ENCODE measurements at regions not wholly inside any gene's neighbourhood (a gene's known extent, or its start where the extent isn't known, plus 50 kb on each side); places are given as distances from the start of the nearest gene placed in this dataset.
"Not testable (repeated sequence)": the region's sequence is repeated elsewhere in the genome, so short reads cannot be mapped to it uniquely, and the experiment has no call there.

DNA sequence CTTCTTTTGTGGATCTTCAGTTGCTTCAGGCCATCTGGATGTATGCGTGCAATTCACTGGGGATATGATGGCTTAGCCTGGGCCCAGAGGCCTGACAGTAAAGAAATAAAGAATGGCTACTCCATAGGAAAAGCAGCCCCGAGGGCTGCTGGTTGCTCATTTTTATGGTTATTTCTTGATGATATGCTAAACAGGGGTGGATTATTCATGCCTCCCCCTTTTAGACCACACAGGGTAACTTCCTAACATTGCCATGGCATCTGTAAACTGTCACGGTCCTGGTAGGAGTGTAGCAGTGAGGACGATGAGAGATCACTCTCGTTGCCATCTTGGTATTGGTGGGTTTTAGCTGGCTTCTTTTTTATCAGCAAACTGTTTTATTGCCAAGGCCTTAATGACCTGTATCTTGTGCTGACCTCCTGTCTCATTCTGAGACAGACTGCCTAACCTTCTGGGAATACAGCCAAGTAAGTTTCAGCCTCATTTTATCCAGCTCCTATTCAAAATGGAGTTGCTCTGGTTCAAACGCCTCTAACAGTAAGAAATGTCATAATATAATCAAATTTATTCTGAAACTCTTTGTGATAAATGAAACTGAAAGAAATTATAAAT is 60.5 kb downstream of the DSEL start:
- DNase-seq, result no peak

DNA sequence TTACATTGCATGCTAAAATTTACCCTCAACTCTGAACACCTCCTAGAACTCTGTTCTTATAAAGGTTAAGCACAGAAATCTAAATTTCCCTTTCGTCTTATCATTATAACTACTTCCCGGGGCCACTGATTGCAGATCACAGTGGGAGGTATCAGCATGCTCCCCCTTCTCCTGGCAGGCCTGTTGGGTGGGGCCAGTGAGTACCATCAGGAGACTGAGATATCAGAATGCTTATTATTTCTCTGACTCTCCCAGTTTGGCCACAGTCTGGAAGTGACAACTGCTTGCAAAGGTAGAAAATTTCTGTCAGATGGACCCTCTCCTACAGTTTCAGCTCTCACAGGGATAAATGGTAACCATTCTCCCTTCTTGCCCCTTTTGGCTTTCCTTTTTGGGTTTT is 62.6 kb downstream of the DSEL start:
- no peak for DNase-seq

DNA sequence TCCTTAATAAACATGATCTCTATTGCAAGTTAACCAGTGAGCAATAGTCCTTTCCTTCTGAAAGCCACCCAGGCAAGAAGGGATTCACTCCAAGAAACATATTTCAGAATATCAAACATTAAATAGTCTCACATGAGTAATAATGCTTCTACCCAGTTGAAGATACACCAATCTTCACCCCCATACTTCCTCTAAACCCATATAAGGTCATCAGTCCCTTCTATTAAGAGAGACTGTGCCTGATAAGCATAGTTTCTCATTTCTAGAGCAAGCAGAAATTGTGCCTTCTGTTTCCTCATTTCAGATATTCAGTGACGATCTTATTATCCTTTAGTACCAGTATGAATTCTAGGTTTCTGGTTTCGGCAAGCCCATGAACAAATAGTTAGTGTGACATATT is 64.6 kb downstream of the DSEL start:
- DNase-seq, result no peak

DNA sequence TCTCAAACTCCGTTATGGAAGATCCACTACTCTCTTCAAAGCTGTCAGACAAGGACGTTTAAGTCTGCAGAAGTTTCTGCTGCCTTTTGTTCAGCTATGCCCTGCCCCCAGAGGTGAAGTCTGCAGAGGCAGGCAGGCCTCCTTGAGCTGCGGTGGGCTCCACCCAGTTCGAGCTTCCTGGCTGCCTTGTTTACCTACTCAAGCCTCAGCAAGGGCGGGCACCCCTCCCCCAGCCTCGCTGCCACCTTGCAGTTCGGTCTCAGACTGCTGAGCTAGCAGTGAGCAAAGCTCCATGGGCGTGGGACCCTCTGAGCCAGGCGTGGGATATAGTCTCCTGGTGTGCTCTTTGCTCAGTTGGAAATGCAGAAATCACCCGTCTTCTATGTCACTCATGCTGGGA is 65.4 kb downstream of the DSEL start:
- DNase-seq, result not testable (repeated sequence)

DNA sequence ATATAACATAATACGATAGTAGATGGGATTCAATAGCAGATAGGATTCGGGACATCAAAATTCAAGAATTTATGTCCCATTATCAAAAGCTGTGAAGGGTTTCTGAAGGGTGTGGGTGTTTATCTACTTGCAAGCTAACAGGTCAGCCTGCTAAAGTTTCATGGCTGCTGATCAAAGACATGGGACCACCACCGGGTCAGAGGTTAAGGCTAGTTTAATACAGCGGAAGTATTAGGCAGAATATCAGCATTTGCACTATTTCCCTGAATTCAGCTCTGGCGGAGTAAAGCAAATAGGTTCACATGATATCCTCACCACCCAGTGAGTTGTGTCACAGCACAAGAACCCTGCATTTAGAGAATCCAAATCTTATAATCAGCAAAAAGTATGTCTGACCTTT is 82.5 kb downstream of the DSEL start:
- DNase-seq, result no peak

DNA sequence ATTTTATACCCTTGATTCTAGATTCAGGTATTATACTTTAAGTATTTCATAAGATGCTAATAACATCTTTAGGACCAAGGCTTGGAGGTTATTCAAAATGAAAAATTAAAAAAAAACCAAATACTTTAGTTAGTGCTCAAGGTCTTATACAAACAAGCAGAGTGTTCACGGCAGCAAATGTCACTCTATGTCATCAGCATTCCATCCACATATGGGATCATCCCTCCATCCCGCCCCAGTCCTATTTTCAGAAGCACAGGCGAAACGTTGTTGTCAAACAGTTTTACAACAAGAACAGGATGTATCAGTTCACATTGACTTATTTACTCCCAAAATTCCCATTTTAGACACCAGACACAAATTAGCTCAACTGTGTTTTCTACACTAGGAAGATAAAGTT is 83.7 kb downstream of the DSEL start:
- DNase-seq, result no peak

DNA sequence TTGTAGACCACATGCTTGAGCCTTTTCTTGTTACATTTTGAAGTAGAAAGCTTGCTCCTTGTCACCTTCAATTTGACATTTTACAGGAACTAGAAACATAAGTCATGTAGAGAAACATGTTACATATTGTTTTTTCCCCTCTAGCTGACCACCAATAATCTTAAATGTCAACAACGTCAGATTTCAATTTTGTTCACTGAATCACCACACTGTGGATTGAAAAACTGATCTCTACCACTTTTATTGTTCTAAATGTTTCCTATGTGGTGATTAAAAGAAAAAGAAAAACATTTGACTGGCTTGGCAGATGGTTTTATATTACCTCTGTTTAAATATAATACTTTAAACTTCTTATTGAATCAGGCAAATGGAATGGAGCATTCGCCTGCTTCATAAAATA is 87.7 kb downstream of the DSEL start:
- no peak for DNase-seq

DNA sequence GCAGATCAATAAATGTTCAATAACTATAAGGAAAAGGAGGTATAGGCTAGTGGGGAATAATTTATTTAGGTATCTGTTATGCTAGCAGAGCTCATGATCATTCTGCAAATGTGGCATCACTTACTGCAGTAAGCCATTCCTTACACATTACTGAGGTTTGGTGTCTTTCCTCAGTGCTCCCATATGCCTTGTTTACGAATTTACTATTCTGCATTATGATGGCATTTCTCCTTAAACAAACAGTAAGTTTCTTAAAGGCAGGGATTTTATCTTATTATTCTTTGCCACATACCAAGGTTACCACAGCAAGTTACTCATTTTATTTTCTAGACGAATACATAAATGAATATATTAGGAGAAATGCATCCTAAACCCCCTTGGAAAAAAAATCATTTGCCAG is 88.4 kb downstream of the DSEL start:
- DNase-seq, result no peak

DNA sequence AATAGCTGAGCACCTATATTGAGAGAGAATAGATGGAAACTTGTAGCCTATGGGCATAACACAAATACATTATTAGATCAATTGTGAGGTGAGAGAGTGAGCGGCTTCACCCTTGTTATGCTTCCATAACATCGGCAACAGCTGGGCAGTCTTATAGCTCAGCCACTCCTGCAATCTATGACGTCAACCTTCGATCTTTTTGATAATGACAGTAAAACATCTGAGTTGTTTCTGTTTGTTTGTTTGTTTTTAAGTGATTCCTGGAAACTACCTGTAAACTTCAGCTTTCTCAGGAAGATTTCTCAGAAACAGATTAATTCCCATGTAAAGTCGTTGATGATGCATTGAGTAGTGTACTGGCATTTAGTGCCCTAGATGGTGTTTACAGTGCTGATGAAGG is 90.0 kb downstream of the DSEL start:
- no peak for DNase-seq

DNA sequence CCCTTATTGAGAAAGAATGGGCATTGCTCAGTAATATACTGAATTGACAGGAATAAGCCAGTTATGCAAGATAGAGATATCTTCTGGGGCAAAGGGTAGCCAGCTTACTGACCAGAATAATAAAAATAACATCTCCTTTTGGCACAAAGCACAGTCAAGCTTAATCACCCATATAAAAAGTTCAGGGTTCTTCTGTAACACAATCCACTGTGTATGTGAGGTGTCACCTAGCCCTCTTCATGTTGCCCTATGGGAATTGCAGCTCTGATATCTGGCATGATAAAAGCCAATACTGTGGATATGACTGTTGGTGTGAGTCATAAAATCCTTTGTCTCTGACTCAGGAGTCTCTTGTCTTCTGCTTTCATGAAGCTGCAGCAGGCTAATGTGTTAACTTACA is 90.8 kb downstream of the DSEL start:
- DNase-seq, result peak; percentile 50

DNA sequence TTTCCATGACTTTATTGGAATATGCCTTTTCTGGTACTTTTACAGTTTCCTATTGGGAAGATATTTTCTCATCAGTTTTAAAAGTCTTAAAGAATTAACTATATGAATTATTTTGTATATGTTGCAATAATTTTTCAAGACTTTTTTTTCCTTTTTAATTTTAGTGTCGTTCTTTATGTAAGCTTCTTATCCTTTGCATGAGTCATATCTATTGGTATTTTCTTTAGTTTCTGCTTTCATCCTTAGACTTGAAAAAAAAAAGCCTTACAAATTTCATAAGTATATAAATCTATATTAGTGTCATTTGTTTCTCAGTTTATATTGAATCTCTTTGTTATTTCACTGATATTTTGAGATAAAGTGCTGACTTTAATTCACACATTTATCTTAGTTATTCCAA is 94.9 kb downstream of the DSEL start:
- DNase-seq, result no peak

DNA sequence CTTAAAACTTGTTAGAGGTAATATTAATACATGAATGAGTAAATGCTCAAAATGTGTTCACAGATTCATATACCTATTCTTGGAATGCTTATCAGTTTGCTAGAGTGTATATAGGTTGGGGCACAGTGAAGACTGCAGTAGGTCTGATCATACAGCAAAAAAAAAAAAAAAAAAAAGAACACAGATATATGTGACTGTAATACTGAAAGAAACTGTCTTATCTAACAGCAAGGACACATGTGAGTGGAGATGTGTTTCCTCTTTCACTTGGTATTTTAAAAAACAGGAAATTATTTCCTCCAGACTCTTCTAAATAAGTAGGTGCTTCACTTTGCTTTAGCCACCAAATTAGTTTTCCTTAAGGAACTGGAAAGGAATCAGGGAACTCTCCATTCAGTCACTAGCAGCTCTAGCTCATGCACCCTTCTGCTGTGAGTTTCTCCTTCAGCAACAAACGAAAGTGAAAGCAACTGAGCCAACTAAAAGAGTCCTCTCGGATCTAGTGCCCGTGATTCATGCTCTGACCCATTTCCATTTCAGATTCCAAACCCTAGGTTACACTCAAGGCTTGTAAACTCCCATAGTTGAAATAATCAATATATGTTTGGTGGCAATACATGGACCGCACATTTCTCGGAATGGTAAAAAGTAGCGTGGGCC is 98.5 kb downstream of the DSEL start:
- DNase-seq, result peak; percentile 56

DNA sequence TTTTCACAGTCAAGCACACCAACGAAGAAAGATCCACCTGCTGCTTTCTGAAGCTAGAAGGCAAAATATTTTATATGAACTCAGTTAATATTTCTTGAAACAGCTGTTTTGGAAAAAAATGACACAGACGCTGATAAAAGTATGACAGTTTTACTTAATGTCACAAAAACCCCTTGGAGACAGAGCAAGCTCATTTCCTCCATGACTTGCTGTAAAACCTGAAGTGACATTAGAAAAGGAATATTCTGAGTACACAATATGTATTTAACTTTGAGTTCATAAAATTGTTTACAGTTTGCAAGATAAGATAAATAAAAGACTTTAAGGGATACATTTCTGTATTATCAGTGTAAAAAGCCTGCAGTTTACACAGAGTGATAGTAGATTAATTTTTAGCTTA is 105.4 kb downstream of the DSEL start:
- no peak for DNase-seq

DNA sequence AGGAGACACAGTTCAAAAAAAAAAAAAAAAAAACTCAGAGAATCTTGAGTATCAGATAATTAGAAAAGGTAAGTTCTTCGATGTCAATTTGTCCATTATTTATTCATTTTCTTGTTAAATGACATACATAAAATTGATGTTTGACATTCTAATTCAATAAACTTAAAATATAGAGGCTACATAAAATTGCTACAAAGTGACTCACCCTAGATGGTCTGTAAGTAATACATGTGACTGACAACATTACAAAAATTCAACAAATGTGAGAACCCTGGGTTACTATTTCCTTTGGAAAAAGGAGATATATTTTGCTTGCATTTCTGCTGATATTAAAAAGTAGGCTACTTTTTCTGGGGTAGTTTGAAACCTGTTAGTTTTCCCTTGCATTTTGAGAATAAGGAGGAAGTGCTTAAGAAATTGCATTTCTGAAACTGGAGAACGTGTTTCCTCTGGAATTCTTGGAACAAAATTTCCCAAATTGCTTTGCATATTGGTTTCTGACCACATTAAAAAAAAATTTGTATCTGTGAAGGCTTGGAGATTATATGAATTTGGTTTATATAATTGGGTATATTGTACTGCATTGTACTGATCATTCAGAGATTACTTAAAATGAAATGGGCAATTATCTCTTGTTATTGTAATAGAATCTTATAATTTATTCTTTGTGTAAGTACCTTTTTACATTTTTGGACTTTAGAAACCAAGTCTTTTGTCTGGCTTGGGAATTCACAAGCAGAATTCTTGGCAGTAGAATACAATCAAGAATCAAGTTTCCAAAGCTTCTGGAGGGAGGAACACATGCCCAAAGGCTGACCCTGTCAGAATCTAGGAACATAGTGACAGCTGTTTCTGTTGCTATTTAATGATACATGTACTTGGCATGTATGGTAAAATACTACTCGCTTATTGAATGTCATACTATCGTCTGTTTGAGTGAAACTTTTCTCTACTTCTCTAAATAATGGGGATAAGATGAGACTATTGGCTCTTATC is 106.1 kb downstream of the DSEL start:
- DNase-seq, result no peak

DNA sequence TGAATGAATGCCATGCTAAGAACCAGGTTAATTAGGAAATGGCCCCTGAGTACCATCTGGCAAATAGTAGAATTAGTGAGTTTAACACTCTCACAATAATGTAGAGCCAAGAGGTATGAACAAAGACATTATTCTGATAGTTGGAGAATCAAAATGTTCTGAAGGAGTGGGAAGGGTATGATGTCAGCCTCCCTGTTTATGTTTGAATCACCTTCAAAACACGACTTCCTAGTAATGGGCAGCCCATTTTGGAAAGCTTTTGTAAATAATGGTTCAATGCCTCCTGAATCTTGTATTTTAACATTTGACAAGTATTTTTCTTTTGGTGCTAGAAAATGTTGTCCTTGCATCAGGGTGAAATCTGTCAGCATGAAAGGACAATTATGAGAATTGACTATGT is 108.3 kb downstream of the DSEL start:
- DNase-seq, result no peak

DNA sequence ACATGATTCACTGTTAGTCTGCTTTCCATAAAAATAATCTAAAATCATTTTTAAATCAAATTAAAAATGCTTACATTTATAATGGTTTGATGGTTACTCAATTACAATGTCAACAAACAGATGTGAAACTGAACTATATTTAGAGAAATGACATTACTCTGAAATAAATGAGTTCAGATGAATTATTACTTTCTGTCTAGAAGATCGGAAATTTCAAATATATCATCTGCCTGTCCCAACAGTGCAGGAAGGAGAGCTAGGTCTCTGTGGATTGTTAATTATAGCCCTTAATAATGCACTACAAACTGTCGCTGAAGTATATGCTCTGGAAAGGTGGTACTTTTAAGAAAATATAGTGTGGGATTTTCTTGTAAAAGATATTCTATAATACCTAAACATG is 109.8 kb downstream of the DSEL start:
- DNase-seq, result no peak

DNA sequence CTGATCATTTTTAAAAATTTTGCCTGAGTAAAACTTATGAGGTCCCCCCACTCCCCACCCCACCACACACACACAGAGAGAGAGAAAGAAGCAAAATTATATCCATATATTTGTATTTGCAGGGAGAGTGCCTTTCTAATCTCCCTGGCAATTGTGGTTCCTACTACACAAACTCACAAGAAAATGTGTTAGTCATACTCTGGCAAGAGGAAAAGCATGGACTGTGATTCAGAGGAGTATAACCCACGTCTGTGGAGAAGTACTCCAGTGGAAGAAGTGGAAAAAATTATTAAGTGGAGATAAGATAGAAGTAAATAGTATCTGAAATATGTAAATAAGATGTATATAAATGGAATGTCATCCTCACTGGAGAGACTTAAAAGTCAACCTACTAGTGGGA is 114.0 kb downstream of the DSEL start:
- no peak for DNase-seq

DNA sequence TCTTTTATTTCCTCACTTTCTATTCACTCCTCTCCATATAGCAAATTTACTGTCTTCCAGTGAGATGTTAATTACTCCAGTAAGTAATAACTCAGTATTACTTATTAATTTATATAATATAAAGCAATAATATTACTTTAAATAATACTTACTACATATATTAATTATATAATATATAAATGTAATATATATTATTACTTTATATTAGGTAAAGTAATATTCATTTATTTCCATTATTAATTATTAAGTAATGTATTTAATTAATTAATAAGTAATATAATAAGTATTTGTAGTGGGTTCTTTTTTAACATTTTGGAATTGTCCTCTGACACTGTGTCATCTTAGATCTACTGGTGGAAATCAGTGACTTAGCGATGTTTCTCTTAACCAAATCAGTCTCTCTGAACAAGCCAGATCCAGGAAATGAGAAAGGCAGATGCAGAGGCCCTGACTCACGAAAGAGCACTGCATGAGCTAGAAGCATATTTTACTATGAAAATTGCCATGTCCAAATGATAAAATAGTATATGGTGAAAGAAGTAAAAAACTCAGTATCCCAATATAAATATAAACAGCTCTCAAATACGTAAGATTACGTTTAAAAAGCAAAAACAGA is 115.9 kb downstream of the DSEL start:
- DNase-seq, result no peak

DNA sequence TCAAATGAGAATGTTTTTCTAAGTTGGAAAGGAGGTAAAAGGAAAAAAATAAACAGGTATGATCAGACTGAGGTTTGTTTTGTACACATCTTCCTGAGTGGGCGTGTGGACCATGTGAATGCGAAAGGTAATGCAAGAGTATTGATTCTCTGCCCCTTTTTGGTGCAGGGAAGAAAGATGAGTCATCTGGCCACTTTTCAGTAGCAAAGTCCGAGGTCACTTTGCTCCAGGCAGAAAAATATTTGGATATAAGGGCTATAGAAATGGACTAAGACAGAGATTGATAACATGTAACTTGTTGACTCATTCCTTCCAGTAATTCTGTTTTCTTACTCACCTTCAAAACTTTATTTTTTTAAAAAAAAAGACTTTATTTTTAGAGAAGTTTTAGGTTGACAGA is 130.5 kb downstream of the DSEL start:
- no peak for DNase-seq

DNA sequence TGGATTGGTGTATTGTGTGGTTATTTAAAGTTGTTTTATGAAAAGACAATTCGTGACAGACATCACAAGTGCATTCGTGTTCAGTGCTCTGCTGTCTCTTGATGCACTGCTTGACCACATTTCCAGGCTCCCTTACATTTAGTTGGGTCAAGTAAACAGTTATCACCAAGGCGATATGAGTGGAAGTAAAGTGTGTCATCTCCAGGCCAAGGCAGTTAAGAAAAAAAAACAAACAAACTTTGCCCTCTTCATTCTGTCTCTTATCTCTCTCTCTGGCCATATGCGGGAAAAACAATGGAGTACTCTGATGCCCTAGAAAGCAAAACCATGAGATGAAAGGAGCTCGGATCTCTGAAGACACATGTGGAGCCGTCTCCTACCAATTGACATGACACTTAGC is 131.1 kb downstream of the DSEL start:
- DNase-seq, result no peak

DNA sequence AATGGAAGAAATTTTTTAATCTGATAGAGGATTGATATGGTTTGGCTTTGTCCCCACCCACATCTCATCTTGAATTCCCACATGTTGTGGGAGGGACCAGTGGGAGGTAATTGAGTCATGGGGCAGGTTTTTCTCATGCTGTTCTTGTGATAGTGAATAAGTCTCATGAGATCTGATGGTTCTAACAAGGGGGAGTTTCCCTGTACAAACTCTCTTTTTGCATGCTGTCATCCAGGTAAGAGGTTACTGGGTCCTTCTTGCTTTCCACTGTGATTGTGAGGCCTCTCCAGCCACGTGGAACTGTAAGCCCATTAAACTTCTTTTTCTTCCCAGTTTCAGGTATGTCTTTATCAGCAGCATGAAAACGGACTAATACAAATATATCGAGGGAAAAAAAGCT is 132.5 kb downstream of the DSEL start:
- DNase-seq, result not testable (repeated sequence)

DNA sequence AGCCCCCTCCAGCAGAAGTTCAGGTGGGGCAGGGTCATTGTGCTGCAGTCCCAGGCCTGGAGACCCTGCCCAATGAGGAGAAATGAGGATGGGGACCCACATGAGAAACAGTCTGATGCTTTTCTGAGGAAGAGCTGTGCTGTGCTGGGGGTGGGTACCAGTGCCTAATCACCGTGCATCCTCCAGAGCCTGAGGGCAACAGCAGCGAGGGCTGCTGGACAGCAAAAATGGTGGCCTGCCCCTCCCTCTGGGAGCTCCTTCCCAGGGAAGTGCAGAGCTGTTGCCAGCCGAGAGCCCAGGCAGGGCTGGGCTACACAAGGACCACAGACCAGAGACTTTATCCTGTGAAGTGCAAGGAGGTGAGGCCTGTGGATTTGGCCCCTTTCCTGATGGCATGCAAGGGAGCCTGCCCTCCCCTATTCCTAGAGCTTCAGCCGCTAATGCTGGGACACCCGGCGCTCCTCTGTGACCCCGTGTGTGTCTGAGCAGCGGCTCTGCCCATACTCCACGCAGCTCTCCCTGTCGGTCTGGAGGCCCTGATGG is 134.8 kb downstream of the DSEL start:
- no peak for DNase-seq

DNA sequence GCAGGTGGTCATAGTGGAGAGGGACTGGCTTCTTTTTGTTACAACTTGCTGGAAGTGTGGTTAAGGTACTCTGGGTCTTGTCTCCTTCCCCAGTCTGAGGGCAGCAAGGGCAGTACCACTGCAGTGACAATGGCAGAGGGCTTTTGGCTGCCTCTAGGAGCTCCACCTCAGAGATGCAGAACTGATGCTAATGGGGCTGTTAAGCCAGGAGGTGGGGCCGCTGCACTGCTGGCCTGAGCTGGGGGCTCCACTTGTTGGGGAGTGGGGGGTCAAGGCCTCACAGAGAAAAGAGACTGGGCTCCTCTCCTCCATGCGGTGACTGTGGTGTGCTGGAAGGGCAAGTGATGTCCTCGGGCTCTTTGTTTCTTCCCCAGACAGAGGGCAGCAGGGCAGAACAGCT is 135.7 kb downstream of the DSEL start:
- no peak for DNase-seq

Data from activated CD4-positive, alpha-beta T cell treated with anti-CD3 and anti-CD28 coated beads, Interleukin-2, Interleukin-6, amounts not matched to agents 100 ng/mL and 50 ng/mL, durations not matched to agents 16 hours and 8 hours (primary cell).